ENCODE measurements at regions not wholly inside any gene's neighbourhood (a gene's known extent, or its start where the extent isn't known, plus 50 kb on each side); places are given as distances from the start of the nearest gene placed in this dataset.
"Not testable (repeated sequence)": the region's sequence is repeated elsewhere in the genome, so short reads cannot be mapped to it uniquely, and the experiment has no call there.

GRCh38 chr14:55850825-55851241 is 267.4 kb upstream of the PELI2 start:
- no peak for DNase-seq

GRCh38 chr14:55851301-55851700 is 266.9 kb upstream of the PELI2 start:
- no peak for DNase-seq

GRCh38 chr14:55851961-55852360 is 266.2 kb upstream of the PELI2 start:
- DNase-seq: no peak

GRCh38 chr14:55855751-55856150 is 262.5 kb upstream of the PELI2 start:
- DNase-seq: no peak

- no peak for DNase-seq
Measured at GRCh38 chr14:55858604-55859003, 259.6 kb upstream of the PELI2 start.

- not testable (repeated sequence) for DNase-seq
Measured at GRCh38 chr14:55861561-55861960, 256.6 kb upstream of the PELI2 start.

- peak; percentile 13 for DNase-seq
Measured at GRCh38 chr14:55864890-55865655, 253.1 kb upstream of the PELI2 start.

GRCh38 chr14:55867311-55867710 is 250.9 kb upstream of the PELI2 start:
- DNase-seq: no peak

GRCh38 chr14:55867719-55868118 is 250.5 kb upstream of the PELI2 start:
- DNase-seq: no peak

GRCh38 chr14:55869397-55870049 is 248.7 kb upstream of the PELI2 start:
- DNase-seq: no peak

GRCh38 chr14:55873169-55873568 is 245.0 kb upstream of the PELI2 start:
- DNase-seq: no peak

GRCh38 chr14:55874785-55875184 is 243.4 kb upstream of the PELI2 start:
- no peak for DNase-seq

- no peak for DNase-seq
Measured at GRCh38 chr14:55877942-55878341, 240.3 kb upstream of the PELI2 start.

GRCh38 chr14:55881577-55882241 is 236.5 kb upstream of the PELI2 start:
- DNase-seq: peak; percentile 4

- DNase-seq: no peak
Measured at GRCh38 chr14:55884819-55885218, 233.4 kb upstream of the PELI2 start.

GRCh38 chr14:55889124-55889523 is 229.1 kb upstream of the PELI2 start:
- DNase-seq: no peak

- no peak for DNase-seq
Measured at GRCh38 chr14:55891692-55892091, 226.5 kb upstream of the PELI2 start.

GRCh38 chr14:55892906-55893305 is 225.3 kb upstream of the PELI2 start:
- no peak for DNase-seq

GRCh38 chr14:55893705-55894104 is 224.5 kb upstream of the PELI2 start:
- no peak for DNase-seq

GRCh38 chr14:55897031-55897430 is 221.2 kb upstream of the PELI2 start:
- no peak for DNase-seq

- DNase-seq: no peak
Measured at GRCh38 chr14:55898938-55899337, 219.3 kb upstream of the PELI2 start.

GRCh38 chr14:55899531-55899930 is 218.7 kb upstream of the PELI2 start:
- DNase-seq: no peak

- no peak for DNase-seq
Measured at GRCh38 chr14:55900749-55901148, 217.5 kb upstream of the PELI2 start.

- no peak for DNase-seq
Measured at GRCh38 chr14:55901291-55901690, 216.9 kb upstream of the PELI2 start.
